GM12872 (cell line): ENCODE measurements at regions not wholly inside any gene's neighbourhood (a gene's known extent, or its start where the extent isn't known, plus 50 kb on each side); places are given as distances from the start of the nearest gene placed in this dataset.

Source experiments
- TF ChIP-seq, protein P1 (sequence below): IDR thresholded peaks from 3 replicates; pipeline ENCODE4 v1.5.1; 2011; ENCODE audit warnings: low read depth, mild to moderate bottlenecking, low read length, moderate library complexity; ENCODE audit not compliant: insufficient read depth

- TF ChIP-seq, protein P1, sequence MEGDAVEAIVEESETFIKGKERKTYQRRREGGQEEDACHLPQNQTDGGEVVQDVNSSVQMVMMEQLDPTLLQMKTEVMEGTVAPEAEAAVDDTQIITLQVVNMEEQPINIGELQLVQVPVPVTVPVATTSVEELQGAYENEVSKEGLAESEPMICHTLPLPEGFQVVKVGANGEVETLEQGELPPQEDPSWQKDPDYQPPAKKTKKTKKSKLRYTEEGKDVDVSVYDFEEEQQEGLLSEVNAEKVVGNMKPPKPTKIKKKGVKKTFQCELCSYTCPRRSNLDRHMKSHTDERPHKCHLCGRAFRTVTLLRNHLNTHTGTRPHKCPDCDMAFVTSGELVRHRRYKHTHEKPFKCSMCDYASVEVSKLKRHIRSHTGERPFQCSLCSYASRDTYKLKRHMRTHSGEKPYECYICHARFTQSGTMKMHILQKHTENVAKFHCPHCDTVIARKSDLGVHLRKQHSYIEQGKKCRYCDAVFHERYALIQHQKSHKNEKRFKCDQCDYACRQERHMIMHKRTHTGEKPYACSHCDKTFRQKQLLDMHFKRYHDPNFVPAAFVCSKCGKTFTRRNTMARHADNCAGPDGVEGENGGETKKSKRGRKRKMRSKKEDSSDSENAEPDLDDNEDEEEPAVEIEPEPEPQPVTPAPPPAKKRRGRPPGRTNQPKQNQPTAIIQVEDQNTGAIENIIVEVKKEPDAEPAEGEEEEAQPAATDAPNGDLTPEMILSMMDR: no peak
Measured at GRCh38 chr17:36673068-36673467, 71.7 kb downstream of the MRM1 start.

DNA sequence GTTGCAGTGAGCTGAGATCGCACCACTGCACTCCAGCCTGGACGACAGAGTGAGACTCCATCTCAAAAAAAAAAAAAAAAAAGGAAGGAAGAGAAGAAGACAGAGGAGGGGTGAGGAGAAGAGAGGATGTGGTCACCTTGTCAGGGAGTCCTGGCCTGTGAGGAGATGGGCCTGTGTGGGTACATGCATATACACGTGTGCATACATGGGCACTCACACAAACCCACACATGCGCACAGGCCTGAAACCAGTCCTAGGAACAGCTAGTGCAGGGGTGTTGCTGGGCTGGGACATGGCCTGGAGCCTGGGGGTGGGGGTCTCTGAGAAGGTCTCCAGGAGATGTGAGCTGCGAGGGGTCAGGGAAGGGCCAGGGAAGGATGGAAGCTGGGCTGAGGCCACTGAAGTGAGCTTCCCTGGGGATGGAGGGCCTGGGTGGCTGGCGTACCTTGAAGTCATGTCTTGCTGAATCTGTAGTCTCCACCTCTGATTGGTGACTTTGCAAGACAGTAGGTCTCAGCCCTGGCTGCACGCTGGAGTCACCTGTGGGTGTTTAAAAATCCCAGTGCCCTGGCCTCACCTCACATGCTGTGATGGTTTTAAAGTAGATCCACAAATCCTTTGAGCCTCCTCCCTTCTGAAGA, 72.4 kb downstream of the MRM1 start:
- TF ChIP-seq, protein P1: no peak

- TF ChIP-seq, protein P1: no peak
Measured at GRCh38 chr17:36674278-36674650, 72.9 kb downstream of the MRM1 start.

GRCh38 chr17:36675250-36675649, 73.9 kb downstream of the MRM1 start:
- TF ChIP-seq, protein P1: no peak

DNA sequence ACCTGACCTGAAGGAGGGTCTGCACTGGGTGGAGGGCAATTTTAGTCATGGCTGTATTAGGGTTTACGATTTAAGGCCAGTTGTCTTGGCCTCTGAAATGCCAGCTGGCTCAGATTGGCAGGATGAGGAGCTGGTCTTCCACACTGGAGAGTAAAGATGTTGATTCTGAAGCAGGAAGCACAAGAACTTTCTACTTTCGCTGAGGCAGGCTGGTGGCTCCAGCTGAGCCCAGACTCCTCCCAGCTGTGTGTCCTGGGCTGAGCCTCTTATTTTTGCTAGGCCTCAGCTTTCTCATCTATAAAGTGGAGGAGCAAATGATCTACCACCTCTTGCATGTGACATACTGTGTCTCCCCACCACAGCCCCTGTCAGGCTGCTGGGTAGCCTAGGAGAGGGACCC, 74.4 kb downstream of the MRM1 start:
- TF ChIP-seq, protein P1: no peak

DNA sequence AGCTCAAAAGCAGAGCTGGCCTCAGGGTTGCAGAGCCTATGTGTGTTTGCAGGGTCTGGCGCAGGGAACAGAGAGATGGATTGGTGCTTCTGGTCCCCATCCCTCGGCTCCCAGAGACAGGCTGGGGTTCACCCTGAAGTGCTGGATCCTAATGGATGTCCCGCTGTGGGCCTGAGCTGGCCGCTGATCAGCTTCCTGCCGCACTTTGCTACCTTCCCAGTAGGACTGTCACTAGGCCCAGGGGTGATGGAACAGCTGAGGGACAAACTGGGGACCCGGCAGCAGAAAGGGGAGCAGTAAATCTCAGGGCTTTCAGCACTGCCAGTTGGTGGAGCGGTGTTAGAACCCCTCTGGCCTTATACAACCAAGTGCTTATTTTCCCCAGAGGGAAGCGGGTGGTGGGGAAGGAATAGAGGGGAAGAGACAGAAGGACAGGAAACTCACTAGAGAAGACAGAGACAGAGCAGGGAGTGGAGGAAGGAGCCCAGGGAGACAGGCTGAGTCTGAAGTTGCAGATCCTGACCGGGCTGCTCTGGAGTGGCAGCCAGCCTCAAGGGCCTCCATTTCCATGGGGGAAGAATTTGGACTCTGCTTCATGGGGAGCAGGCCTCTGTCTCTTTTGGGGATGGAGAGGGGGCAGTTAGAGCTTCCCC, 78.6 kb downstream of the MRM1 start:
- TF ChIP-seq, protein P1: no peak

DNA sequence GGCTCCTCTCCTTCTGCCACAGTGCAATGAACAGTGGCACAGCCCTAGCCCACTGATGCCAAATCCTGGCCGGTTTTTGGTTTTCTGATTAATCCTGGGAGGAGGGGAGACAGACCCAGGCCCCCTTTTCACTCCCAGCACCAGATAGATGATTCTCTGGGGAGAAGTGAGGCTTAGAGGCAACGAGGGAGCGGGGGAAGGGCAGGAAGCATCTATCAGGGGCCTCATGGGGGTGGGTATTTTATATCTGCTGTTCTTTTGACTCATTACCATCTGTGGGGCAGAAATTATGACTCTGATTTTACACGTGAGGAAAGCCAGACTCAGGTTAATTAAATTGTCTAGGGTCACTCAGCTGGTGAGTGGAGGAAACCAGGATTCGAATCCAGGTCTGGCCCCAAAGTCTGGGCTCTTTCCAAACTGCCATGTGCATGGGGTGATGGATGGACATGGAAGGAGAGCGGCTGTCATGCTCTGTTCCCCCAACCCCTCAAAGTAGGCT, 79.4 kb downstream of the MRM1 start:
- TF ChIP-seq, protein P1: no peak
